GM12891 (cell line): ENCODE measurements at regions not wholly inside any gene's neighbourhood (a gene's known extent, or its start where the extent isn't known, plus 50 kb on each side); places are given as distances from the start of the nearest gene placed in this dataset.

Source experiments
- POLR2A ChIP-seq: IDR thresholded peaks from 2 replicates; pipeline ENCODE4 v1.6.1; 2011; ENCODE audit warnings: low read depth, low read length, control low read depth
- POLR2AphosphoS5 ChIP-seq: IDR thresholded peaks from 2 replicates; pipeline ENCODE4 v1.6.1; 2011; ENCODE audit warnings: low read depth, low read length, control low read depth

GRCh38 chr3:89806166-89806565, 698.7 kb downstream of the EPHA3 start:
- TF ChIP-seq POLR2A (no peak), POLR2AphosphoS5 (no peak)
